ENCODE measurements at regions not wholly inside any gene's neighbourhood (a gene's known extent, or its start where the extent isn't known, plus 50 kb on each side); places are given as distances from the start of the nearest gene placed in this dataset.

- Mint-ChIP-seq H3K27ac (peak overlapping the region; percentile 27), H3K9me3 (peaks cover 7% of the 10 kb centered on the region in 2 donors), H3K36me3 (ENCODE audit: insufficient read depth in 2 of 2) (peaks cover 2 to 5% of the 10 kb centered on the region in 2 donors), H3K4me1 (ENCODE audit: low read depth) (peaks cover 8% of the 10 kb centered on the region), H3K27me3 (ENCODE audit: low read depth) (no peaks in the 10 kb centered on the region), H3K4me3 (no peak overlapping the region)
- DNase-seq, result no peak
- no peak for ATAC-seq (replicated peaks in 1 of 2)
Measured at GRCh38 chr10:8216893-8217292, 162.4 kb downstream of the GATA3 start.

- no peak for DNase-seq
- Mint-ChIP-seq H3K36me3 (ENCODE audit: insufficient read depth in 2 of 2) (no peaks in the 10 kb centered on the region), H3K27me3 (ENCODE audit: low read depth) (no peaks in the 10 kb centered on the region), H3K4me3 (no peak overlapping the region), H3K9me3 (peaks cover 2 to 3% of the 10 kb centered on the region in 2 donors), H3K4me1 (ENCODE audit: low read depth) (peaks cover 20% of the 10 kb centered on the region), H3K27ac (no peak overlapping the region)
- no peak for ATAC-seq (replicated peaks in 1 of 2)
Measured at GRCh38 chr10:8221451-8221850, 167.0 kb downstream of the GATA3 start.

GRCh38 chr10:8224591-8224990 lies 170.1 kb downstream of the GATA3 start:
- H3K36me3 Mint-ChIP-seq (ENCODE audit: insufficient read depth in 2 of 2), result no peaks in the 10 kb centered on the region
- no peaks in the 10 kb centered on the region for H3K27me3 Mint-ChIP-seq (ENCODE audit: low read depth)
- no peak overlapping the region for H3K4me3 Mint-ChIP-seq
- no peak overlapping the region for H3K27ac Mint-ChIP-seq
- peaks cover 34% of the 10 kb centered on the region for H3K4me1 Mint-ChIP-seq (ENCODE audit: low read depth)
- ATAC-seq (replicated peaks in 1 of 2), result no peak
- DNase-seq, result no peak
- H3K9me3 Mint-ChIP-seq, result no peaks in the 10 kb centered on the region

- DNase-seq, result no peak
- ATAC-seq (replicated peaks in 1 of 2), result no peak
- Mint-ChIP-seq H3K4me3 (no peak overlapping the region), H3K36me3 (ENCODE audit: insufficient read depth in 2 of 2) (no peaks in the 10 kb centered on the region), H3K27ac (no peak overlapping the region), H3K4me1 (ENCODE audit: low read depth) (peaks cover 36% of the 10 kb centered on the region), H3K9me3 (no peaks in the 10 kb centered on the region), H3K27me3 (ENCODE audit: low read depth) (no peaks in the 10 kb centered on the region)
Measured at GRCh38 chr10:8225187-8225586, 170.7 kb downstream of the GATA3 start.

GRCh38 chr10:8227246-8227645 lies 172.8 kb downstream of the GATA3 start:
- no peaks in the 10 kb centered on the region for H3K9me3 Mint-ChIP-seq
- H3K36me3 Mint-ChIP-seq (ENCODE audit: insufficient read depth in 2 of 2), result no peaks in the 10 kb centered on the region
- no peaks in the 10 kb centered on the region for H3K27me3 Mint-ChIP-seq (ENCODE audit: low read depth)
- H3K4me1 Mint-ChIP-seq (ENCODE audit: low read depth), result peaks cover 43% of the 10 kb centered on the region
- DNase-seq, result no peak
- no peak overlapping the region for H3K4me3 Mint-ChIP-seq
- no peak overlapping the region for H3K27ac Mint-ChIP-seq
- no peak for ATAC-seq (replicated peaks in 1 of 2)

- no peaks in the 10 kb centered on the region for H3K27me3 Mint-ChIP-seq (ENCODE audit: low read depth)
- H3K4me3 Mint-ChIP-seq, result peak overlapping the region; percentile 51 to 62
- DNase-seq (no peak), ATAC-seq (replicated peaks in 1 of 2) (peak; percentile 64 to 81)
- no peaks in the 10 kb centered on the region for H3K36me3 Mint-ChIP-seq (ENCODE audit: insufficient read depth in 2 of 2)
- no peaks in the 10 kb centered on the region for H3K9me3 Mint-ChIP-seq
- peaks cover 41% of the 10 kb centered on the region for H3K4me1 Mint-ChIP-seq (ENCODE audit: low read depth)
- no peak overlapping the region for H3K27ac Mint-ChIP-seq
Measured at GRCh38 chr10:8229153-8229552, 174.7 kb downstream of the GATA3 start.

GRCh38 chr10:8230902-8231301 lies 176.4 kb downstream of the GATA3 start:
- H3K4me1 Mint-ChIP-seq (ENCODE audit: low read depth), result peaks cover 28% of the 10 kb centered on the region
- H3K9me3 Mint-ChIP-seq, result no peaks in the 10 kb centered on the region
- no peak overlapping the region for H3K27ac Mint-ChIP-seq
- no peak overlapping the region for H3K4me3 Mint-ChIP-seq
- H3K36me3 Mint-ChIP-seq (ENCODE audit: insufficient read depth in 2 of 2), result no peaks in the 10 kb centered on the region
- ATAC-seq (replicated peaks in 1 of 2) (no peak), DNase-seq (no peak)
- no peaks in the 10 kb centered on the region for H3K27me3 Mint-ChIP-seq (ENCODE audit: low read depth)

GRCh38 chr10:8233049-8233448 lies 178.6 kb downstream of the GATA3 start:
- Mint-ChIP-seq H3K27ac (no peak overlapping the region), H3K9me3 (no peaks in the 10 kb centered on the region), H3K4me3 (no peak overlapping the region), H3K36me3 (ENCODE audit: insufficient read depth in 2 of 2) (no peaks in the 10 kb centered on the region), H3K27me3 (ENCODE audit: low read depth) (peaks cover 12% of the 10 kb centered on the region), H3K4me1 (ENCODE audit: low read depth) (peaks cover 42% of the 10 kb centered on the region)
- ATAC-seq (replicated peaks in 1 of 2) (no peak), DNase-seq (no peak)

DNA sequence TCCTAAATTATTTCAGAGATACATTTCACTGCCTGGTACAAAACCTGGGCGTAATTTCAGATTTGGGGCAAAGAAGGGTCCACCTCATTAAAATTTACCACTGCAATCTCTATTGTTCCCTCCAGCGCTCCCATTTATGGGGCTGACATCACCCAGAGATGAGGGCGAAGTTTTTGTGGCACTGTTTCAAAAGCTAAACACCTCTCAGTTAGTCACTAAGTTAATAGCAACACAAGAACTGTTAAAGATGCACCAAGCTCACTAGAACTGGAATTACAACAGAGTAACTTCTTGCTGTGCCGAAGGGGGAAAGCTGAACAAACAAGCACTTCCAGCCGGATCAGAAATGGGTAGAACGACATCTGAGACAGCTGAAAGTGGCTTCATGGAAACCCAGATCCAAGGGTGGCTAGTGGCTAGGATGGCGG lies 179.4 kb downstream of the GATA3 start:
- Mint-ChIP-seq H3K27ac (no peak overlapping the region), H3K4me1 (ENCODE audit: low read depth) (peaks cover 44% of the 10 kb centered on the region), H3K36me3 (ENCODE audit: insufficient read depth in 2 of 2) (no peaks in the 10 kb centered on the region), H3K27me3 (ENCODE audit: low read depth) (peaks cover 12% of the 10 kb centered on the region), H3K4me3 (no peak overlapping the region), H3K9me3 (no peaks in the 10 kb centered on the region)
- DNase-seq (no peak), ATAC-seq (replicated peaks in 1 of 2) (no peak)

- DNase-seq (no peak), ATAC-seq (replicated peaks in 1 of 2) (no peak)
- Mint-ChIP-seq H3K27ac (no peak overlapping the region), H3K4me1 (ENCODE audit: low read depth) (peaks cover 50% of the 10 kb centered on the region), H3K9me3 (no peaks in the 10 kb centered on the region), H3K27me3 (ENCODE audit: low read depth) (peaks cover 12% of the 10 kb centered on the region), H3K36me3 (ENCODE audit: insufficient read depth in 2 of 2) (no peaks in the 10 kb centered on the region), H3K4me3 (no peak overlapping the region)
Measured at GRCh38 chr10:8235253-8236027, 181.0 kb downstream of the GATA3 start.

DNA sequence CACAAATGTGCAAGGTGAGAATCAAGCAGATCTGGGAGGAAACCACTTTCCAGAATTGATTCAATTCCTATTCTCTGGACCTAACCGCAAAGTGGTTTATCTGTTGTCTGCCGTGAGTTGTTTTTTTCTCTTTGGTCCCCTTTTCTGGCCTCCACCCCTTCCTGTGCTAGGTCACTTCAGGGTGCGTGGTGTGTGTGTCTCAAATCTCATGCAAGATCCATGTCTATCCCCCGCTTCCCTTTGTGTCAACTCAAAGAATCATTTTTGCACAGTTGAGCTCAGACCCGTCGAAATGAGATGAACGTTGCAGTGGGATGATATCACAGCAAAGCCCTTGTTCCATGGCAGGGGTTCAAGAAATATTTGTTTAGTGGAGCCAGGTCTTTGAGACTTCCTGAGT lies 184.5 kb downstream of the GATA3 start:
- ATAC-seq (replicated peaks in 1 of 2) (peak; percentile 38 to 55), DNase-seq (peak; percentile 37 to 48)
- Mint-ChIP-seq H3K4me3 (peak overlapping the region; percentile 41 to 56), H3K9me3 (no peaks in the 10 kb centered on the region), H3K4me1 (ENCODE audit: low read depth) (peaks cover 77% of the 10 kb centered on the region), H3K27ac (no peak overlapping the region), H3K36me3 (ENCODE audit: insufficient read depth in 2 of 2) (no peaks in the 10 kb centered on the region), H3K27me3 (ENCODE audit: low read depth) (peaks cover 12% of the 10 kb centered on the region)

DNA sequence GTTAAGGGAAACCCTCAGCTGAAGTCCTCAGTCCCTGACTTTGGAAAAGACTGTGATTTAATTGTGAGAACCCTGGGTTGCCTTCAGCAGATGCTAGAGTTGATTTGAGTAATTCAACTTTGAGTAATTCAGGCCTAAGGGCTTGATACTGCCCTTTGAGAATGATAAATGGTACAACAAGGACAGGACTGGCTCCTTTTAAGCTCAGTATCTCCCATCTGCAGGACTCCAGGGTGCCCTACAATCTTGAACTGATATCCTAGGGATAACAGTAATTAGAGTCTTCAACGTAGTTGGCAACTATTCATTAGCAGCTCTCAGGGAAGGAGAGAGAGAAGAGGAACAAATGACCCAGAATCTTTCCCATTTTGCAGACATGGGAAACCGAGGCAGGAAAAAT lies 186.4 kb downstream of the GATA3 start:
- Mint-ChIP-seq H3K27me3 (ENCODE audit: low read depth) (peaks cover 12% of the 10 kb centered on the region), H3K27ac (no peak overlapping the region), H3K9me3 (no peaks in the 10 kb centered on the region), H3K4me1 (ENCODE audit: low read depth) (peaks cover 91% of the 10 kb centered on the region), H3K4me3 (no peak overlapping the region), H3K36me3 (ENCODE audit: insufficient read depth in 2 of 2) (peaks cover 0 to 1% of the 10 kb centered on the region in 2 donors)
- no peak for DNase-seq
- no peak for ATAC-seq (replicated peaks in 1 of 2)

DNA sequence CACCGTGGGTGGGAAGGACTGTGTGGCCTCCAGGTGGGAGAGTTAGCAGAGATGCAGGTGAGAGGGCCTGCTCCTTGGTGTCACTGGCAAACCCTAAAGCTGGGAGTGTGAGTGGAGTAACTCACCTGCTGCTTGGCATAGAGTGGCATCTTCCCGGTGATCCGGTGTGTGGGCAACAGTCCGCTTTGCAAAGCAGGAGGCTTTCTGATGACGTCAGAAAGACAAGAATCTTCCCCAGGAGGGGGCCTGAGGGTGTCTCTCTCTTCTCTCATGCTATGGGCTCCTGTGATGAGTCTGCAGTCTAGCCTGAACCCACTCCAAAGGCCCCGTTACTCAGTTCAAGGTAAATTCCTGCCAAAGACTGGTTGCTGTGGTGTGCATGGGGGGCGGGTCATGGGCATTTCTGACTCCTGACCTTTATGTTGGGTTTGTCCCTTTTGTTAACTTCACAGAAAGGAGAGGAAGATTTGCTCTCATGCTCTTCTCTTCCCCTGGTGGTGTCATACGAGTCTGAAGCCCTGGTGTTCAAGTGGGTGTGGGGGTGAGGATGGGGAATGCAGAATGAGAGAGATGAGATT lies 187.9 kb downstream of the GATA3 start:
- DNase-seq (peak; percentile 81 to 86), ATAC-seq (replicated peaks in 1 of 2) (peak; percentile 95 to 97)
- H3K27ac Mint-ChIP-seq, result no peak overlapping the region
- H3K36me3 Mint-ChIP-seq (ENCODE audit: insufficient read depth in 2 of 2), result peaks cover 7% of the 10 kb centered on the region in 2 donors
- peaks cover 3% of the 10 kb centered on the region for H3K27me3 Mint-ChIP-seq (ENCODE audit: low read depth)
- H3K4me1 Mint-ChIP-seq (ENCODE audit: low read depth), result peaks cover 86% of the 10 kb centered on the region
- peak overlapping the region; percentile 44 to 53 for H3K4me3 Mint-ChIP-seq
- peaks cover 2 to 5% of the 10 kb centered on the region in 2 donors for H3K9me3 Mint-ChIP-seq

Data from activated T-cell treated with anti-CD3 and anti-CD28 coated beads, Interleukin-2, amount 50 U/mL, for 72 hours (primary cell).